Neural crest cell (in vitro differentiated cells): ENCODE measurements at regions not wholly inside any gene's neighbourhood (a gene's known extent, or its start where the extent isn't known, plus 50 kb on each side); places are given as distances from the start of the nearest gene placed in this dataset.

ENCODE experiments used
- DNase-seq: peaks from one replicate; pipeline ENCODE4 v3.0.0; 2021; ENCODE audit warnings: low read depth, mixed read lengths, low spot score
- H3K27ac Mint-ChIP-seq: one replicate; pipeline ENCODE4 v1.8.0; 2021; ENCODE audit warnings: mild to moderate bottlenecking, mixed read lengths; ENCODE audit not compliant: unreplicated experiment
- H3K27me3 Mint-ChIP-seq: 2 replicates; pipeline ENCODE4 v1.8.0; 2021; ENCODE audit warnings: low read depth, mild to moderate bottlenecking, mixed read lengths
- H3K36me3 Mint-ChIP-seq: 2 replicates; pipeline ENCODE4 v1.8.0; 2021; ENCODE audit warnings: low read depth, mild to moderate bottlenecking, mixed read lengths
- H3K4me1 Mint-ChIP-seq: 2 replicates; pipeline ENCODE4 v1.8.0; 2021; ENCODE audit warnings: mixed read lengths
- H3K4me3 Mint-ChIP-seq: one replicate; pipeline ENCODE4 v1.8.0; 2021; ENCODE audit warnings: mild to moderate bottlenecking, mixed read lengths
- H3K9me3 Mint-ChIP-seq: 2 replicates; pipeline ENCODE4 v1.8.0; 2021; ENCODE audit warnings: mixed read lengths
- TF ChIP-seq, protein P1 (sequence below): fragments of 200-600 bp; sonication (generic); conservative IDR thresholded peaks from 2 replicates; pipeline ENCODE4 v1.5.0; 2021; ENCODE audit warnings: antibody characterized with exemption, mild to moderate bottlenecking

DNA sequence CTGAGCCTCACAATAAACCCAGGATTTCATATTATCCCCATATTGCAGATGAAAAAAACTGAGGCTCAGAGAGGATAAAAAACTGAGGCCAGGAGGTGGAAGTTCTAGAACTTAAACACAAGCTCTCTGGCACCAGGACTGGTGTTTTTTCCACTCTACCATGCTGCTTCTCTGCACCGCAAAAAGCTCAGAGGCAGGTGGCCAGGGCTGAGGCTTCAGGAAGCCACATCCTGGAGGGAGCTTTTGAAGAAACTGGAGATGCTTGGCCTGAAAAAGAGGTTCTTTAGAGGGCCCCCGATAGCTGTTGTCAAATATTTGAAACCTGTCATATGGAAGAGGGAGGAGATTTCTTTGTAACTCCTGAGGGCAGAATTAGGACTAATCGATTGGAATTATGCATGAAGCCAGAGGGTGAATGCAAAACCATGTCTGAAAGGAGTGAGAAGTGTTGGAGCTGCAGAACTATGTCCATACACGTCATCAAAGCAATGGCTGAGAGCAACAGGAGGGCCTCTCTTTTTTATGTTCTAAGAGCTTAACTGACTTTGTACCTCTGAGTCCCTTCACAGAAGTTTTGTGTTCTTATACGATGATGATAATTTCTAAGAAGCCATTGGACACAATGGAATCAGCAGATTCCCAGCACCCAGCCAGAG, 448.6 kb downstream of the FUT8 start:
- Mint-ChIP-seq H3K27ac (no peak overlapping the region), H3K27me3 (no peaks in the 10 kb centered on the region), H3K36me3 (peaks cover 2% of the 10 kb centered on the region), H3K4me1 (peaks cover 6% of the 10 kb centered on the region), H3K9me3 (peaks cover 4% of the 10 kb centered on the region), H3K4me3 (no peak overlapping the region)
- TF ChIP-seq, protein P1, sequence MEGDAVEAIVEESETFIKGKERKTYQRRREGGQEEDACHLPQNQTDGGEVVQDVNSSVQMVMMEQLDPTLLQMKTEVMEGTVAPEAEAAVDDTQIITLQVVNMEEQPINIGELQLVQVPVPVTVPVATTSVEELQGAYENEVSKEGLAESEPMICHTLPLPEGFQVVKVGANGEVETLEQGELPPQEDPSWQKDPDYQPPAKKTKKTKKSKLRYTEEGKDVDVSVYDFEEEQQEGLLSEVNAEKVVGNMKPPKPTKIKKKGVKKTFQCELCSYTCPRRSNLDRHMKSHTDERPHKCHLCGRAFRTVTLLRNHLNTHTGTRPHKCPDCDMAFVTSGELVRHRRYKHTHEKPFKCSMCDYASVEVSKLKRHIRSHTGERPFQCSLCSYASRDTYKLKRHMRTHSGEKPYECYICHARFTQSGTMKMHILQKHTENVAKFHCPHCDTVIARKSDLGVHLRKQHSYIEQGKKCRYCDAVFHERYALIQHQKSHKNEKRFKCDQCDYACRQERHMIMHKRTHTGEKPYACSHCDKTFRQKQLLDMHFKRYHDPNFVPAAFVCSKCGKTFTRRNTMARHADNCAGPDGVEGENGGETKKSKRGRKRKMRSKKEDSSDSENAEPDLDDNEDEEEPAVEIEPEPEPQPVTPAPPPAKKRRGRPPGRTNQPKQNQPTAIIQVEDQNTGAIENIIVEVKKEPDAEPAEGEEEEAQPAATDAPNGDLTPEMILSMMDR, result no peak
- no peak for DNase-seq

DNA sequence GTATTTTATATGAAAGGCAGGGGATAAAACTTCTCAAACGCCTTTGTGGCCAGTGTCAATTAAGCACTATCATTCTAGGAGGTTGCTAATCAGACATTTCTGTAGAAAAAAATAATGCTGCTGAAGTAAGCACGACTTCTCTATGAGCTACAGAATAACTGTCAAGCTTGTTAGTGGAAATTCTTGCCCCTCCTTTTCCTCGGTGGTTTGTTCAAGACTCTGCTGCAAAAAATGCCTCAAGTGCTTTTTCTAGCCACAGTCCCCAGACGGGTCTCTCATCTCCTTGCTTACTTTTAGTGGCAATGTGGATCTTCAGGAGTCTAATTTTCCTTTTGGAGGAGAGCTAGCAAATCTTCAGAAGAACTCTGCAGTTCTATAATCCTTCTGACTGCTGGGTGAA, 452.0 kb downstream of the FUT8 start:
- TF ChIP-seq, protein P1, result no peak
- Mint-ChIP-seq H3K36me3 (peaks cover 2% of the 10 kb centered on the region), H3K4me1 (peaks cover 6% of the 10 kb centered on the region)

DNA sequence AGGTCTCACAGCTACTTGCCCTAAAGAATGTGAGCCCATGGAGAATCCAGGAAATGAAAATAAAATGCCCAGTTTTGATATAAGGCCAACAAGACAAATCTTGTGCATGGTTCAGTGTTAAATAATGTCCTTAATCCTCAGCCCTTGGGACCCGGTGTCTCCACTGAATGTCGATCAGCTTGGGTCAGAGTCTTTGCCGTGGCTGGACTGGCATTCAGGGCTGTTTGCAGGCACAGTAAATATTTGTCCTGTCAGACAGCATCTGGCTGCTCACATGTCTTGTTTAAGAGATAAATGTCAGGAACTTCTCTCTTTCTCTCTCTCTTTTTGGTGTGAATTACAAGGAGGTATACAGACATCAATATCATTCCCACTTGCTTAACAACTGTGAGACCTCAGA, 452.5 kb downstream of the FUT8 start:
- Mint-ChIP-seq H3K9me3 (no peaks in the 10 kb centered on the region), H3K27ac (no peak overlapping the region)
- no peak for DNase-seq

More for the DNA sequence above, 452.0 kb downstream of the FUT8 start:
- DNase-seq, result no peak
- Mint-ChIP-seq H3K4me3 (no peak overlapping the region), H3K9me3 (no peaks in the 10 kb centered on the region), H3K27me3 (no peaks in the 10 kb centered on the region), H3K27ac (no peak overlapping the region)

DNA sequence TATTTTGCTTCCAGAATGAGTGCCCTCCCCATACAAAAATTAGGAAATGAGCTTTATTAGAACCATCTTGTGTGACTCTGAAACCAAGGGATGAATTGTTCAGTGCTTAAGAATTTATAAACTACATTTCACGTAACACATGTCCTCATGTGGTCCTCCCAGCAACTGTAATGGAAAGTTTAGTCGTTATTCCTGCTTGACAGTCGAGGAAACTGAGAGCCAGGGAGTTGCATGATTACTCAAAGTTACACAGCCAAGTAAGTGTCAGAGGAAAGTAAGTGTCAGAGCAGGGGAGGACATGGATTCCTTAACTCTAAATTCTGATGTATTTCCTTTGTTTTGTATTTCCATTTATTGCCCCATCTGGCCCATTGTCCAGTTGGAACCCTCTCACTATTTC, 453.9 kb downstream of the FUT8 start:
- Mint-ChIP-seq H3K27me3 (no peaks in the 10 kb centered on the region), H3K36me3 (no peaks in the 10 kb centered on the region), H3K27ac (no peak overlapping the region), H3K4me3 (no peak overlapping the region), H3K4me1 (peaks cover 1% of the 10 kb centered on the region), H3K9me3 (no peaks in the 10 kb centered on the region)
- TF ChIP-seq, protein P1, result no peak
- no peak for DNase-seq

More for the DNA sequence above, 452.5 kb downstream of the FUT8 start:
- Mint-ChIP-seq H3K4me1 (peaks cover 6% of the 10 kb centered on the region), H3K4me3 (no peak overlapping the region), H3K27me3 (no peaks in the 10 kb centered on the region), H3K36me3 (peaks cover 2% of the 10 kb centered on the region)
- TF ChIP-seq, protein P1, result no peak

DNA sequence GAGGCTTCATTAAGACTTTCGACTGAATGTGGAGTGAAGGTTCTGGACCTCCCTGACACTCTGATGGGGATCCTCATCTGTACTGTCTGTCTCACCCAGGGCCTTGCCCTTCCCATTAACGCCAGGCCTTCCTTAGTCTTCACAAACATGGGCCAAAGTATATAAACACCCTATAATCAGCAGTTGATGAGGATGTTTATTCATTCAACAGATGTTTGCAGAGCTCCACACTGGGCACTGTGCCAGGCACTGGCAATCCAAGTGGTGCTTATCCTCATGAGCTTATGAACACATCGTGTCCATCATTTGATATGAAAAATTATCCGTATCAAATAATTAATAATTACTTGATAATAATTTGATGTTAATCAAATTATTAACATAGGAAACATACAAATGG, 454.4 kb downstream of the FUT8 start:
- TF ChIP-seq, protein P1, result no peak
- H3K27me3 Mint-ChIP-seq, result no peaks in the 10 kb centered on the region

More for the DNA sequence above, 454.4 kb downstream of the FUT8 start:
- no peaks in the 10 kb centered on the region for H3K36me3 Mint-ChIP-seq
- no peaks in the 10 kb centered on the region for H3K9me3 Mint-ChIP-seq
- H3K4me1 Mint-ChIP-seq, result no peaks in the 10 kb centered on the region
- DNase-seq, result no peak
- H3K27ac Mint-ChIP-seq, result no peak overlapping the region
- H3K4me3 Mint-ChIP-seq, result no peak overlapping the region
